HCT116 (cell line): ENCODE measurements at regions not wholly inside any gene's neighbourhood (a gene's known extent, or its start where the extent isn't known, plus 50 kb on each side); places are given as distances from the start of the nearest gene placed in this dataset.

ENCODE experiments used
- ATAC-seq: fragments of 200-7000 bp; cut with Tn5 transposase; 2 replicates; pipeline ENCODE4 v1.9.1; 2020; ENCODE audit warnings: mild to moderate bottlenecking, moderate library complexity
- BruUV-seq: library from RNA; stranded (reverse); fragments of 400-500 nt; replicated peaks from 2 replicates; lab custom pipeline; 2021; lab: Mats Ljungman, UMichigan
- CTCF ChIA-PET: fragments of 300-600 bp; sonication (Branson Sonifier 250); formaldehyde crosslinking; loops from one replicate; lab custom pipeline; 2021; ENCODE audit warnings: antibody characterized with exemption; lab: Charles Lee
- POLR2A ChIA-PET: fragments of 300-600, 350-600 bp; sonication (Branson Sonifier 250); formaldehyde crosslinking; loops from one replicate; lab custom pipeline; 2021; ENCODE audit warnings: antibody characterized with exemption; lab: Charles Lee
- RAD21 ChIA-PET, 2 experiments: fragments of 300-600 bp; sonication (Branson Sonifier 250); formaldehyde crosslinking; loops; one replicate each; lab custom pipeline; 2023; ENCODE audit warnings: low total read pairs in 2 of 2; ENCODE audit not compliant: uncharacterized antibody in 2 of 2, unreplicated experiment in 2 of 2, low non-redundant PET in 1 of 2; lab: Charles Lee
- DNase-seq: peaks from one replicate; pipeline ENCODE4 v3.0.0-alpha.2; 2010; ENCODE audit warnings: low read depth, low spot score
- H2AFZ ChIP-seq: fragments of 200-600 bp; shearing (Covaris generic), sonication (generic); 2 replicates; pipeline ENCODE4 v1.6.1; 2017; ENCODE audit warnings: low read depth, mixed run types, mixed read lengths, antibody characterized with exemption, low read length; ENCODE audit not compliant: poor library complexity, severe bottlenecking
- H3K27ac ChIP-seq: 2 replicates; pipeline ENCODE4 v1.5.1; 2012; ENCODE audit warnings: low read depth, low read length
- H3K27me3 ChIP-seq: fragments of 200-600 bp; sonication (generic); 2 replicates; pipeline ENCODE4 v1.6.1; 2016; ENCODE audit warnings: mixed run types, low read length, mixed read lengths; ENCODE audit not compliant: insufficient read depth
- H3K36me3 ChIP-seq, 2 experiments: fragments of 200-500 bp in 1 of 2; fragments of 200-600 bp in 1 of 2; sonication (Bioruptor generic) in 1 of 2; sonication (generic) in 1 of 2; 2 replicates each; pipeline versions ENCODE4 v1.5.1 to v1.6.1; 2014 to 2016; ENCODE audit warnings: low read length in 2 of 2, inconsistent platforms in 1 of 2, mixed read lengths in 1 of 2, mixed run types in 1 of 2; ENCODE audit not compliant: insufficient read depth in 2 of 2, control insufficient read depth in 1 of 2
- H3K4me1 ChIP-seq, 2 experiments: fragments of 200-600 bp in 1 of 2; sonication (generic) in 1 of 2; 2 replicates each; pipeline versions ENCODE4 v1.5.1 to v1.6.1; 2012 to 2017; ENCODE audit warnings: low read length in 2 of 2, inconsistent platforms in 1 of 2, mild to moderate bottlenecking in 1 of 2, mixed read lengths in 1 of 2, mixed run types in 1 of 2, moderate library complexity in 1 of 2; ENCODE audit not compliant: insufficient read depth in 2 of 2, control insufficient read depth in 1 of 2
- H3K4me2 ChIP-seq: fragments of 200-600 bp; sonication (generic); 2 replicates; pipeline ENCODE4 v1.6.1; 2017; ENCODE audit warnings: mixed run types, low read length, mixed read lengths
- H3K4me3 ChIP-seq, 2 experiments: fragments of 200-600 bp in 1 of 2; sonication (generic) in 1 of 2; replicated peaks in 1 of 2; 2 replicates each; pipeline ENCODE4 v1.5.1; 2011 to 2016; ENCODE audit warnings: low read length in 2 of 2, control low read depth in 1 of 2, low read depth in 1 of 2, mild to moderate bottlenecking in 1 of 2, mixed read lengths in 1 of 2, mixed run types in 1 of 2
- H3K79me2 ChIP-seq: fragments of 200-600 bp; sonication (generic); 2 replicates; pipeline ENCODE4 v1.6.1; 2017; ENCODE audit warnings: mild to moderate bottlenecking, mixed run types, low read length, moderate library complexity, mixed read lengths; ENCODE audit not compliant: insufficient read depth
- H3K9ac ChIP-seq: fragments of 200-600 bp; sonication (generic); 2 replicates; pipeline ENCODE4 v1.6.1; 2016; ENCODE audit warnings: low read length, mixed read lengths
- H3K9me2 ChIP-seq: fragments of 200-600 bp; sonication (generic), shearing (Covaris generic); 2 replicates; pipeline ENCODE4 v1.6.1; 2017; ENCODE audit warnings: mixed run types, mild to moderate bottlenecking, moderate library complexity; ENCODE audit not compliant: insufficient read depth
- H3K9me3 ChIP-seq, 2 experiments: fragments of 200-500 bp in 1 of 2; fragments of 200-600 bp in 1 of 2; sonication (Bioruptor generic) in 1 of 2; sonication (generic) in 1 of 2; 2 replicates each; pipeline ENCODE4 v1.6.1; 2014 to 2017; ENCODE audit warnings: low read length in 2 of 2, mixed read lengths in 2 of 2, inconsistent platforms in 1 of 2, low read depth in 1 of 2, mild to moderate bottlenecking in 1 of 2, mixed run types in 1 of 2, moderate library complexity in 1 of 2; ENCODE audit not compliant: control insufficient read depth in 1 of 2, insufficient read depth in 1 of 2
- H4K20me1 ChIP-seq: fragments of 200-600 bp; sonication (generic), shearing (Covaris generic); 2 replicates; pipeline ENCODE4 v1.6.1; 2017; ENCODE audit warnings: mixed run types, mild to moderate bottlenecking, moderate library complexity; ENCODE audit not compliant: insufficient read depth
- CBX3 ChIP-seq: IDR thresholded peaks from 2 replicates; pipeline ENCODE4 v1.6.1; 2012; ENCODE audit warnings: low read depth
- CEBPB ChIP-seq: IDR thresholded peaks from 2 replicates; pipeline ENCODE4 v1.6.1; 2012; ENCODE audit warnings: low read depth
- EGR1 ChIP-seq: IDR thresholded peaks from 2 replicates; pipeline ENCODE4 v1.6.1; 2012; ENCODE audit warnings: low read depth
- ELF1 ChIP-seq: IDR thresholded peaks from 2 replicates; pipeline ENCODE4 v1.6.1; 2012; ENCODE audit warnings: low read depth, borderline replicate concordance
- EZH2 ChIP-seq: fragments of 200-600 bp; sonication (generic); IDR thresholded peaks from 2 replicates; pipeline ENCODE4 v1.6.1; 2017; ENCODE audit warnings: antibody characterized with exemption, mixed run types
- EZH2phosphoT487 ChIP-seq: fragments of 200-600 bp; IDR thresholded peaks from 2 replicates; pipeline ENCODE4 v1.6.1; 2018; ENCODE audit warnings: antibody characterized with exemption, borderline replicate concordance
- JUND ChIP-seq: IDR thresholded peaks from 2 replicates; pipeline ENCODE4 v1.6.1; 2012
- POLR2A ChIP-seq: IDR thresholded peaks from 2 replicates; pipeline ENCODE4 v1.7.0; 2011; ENCODE audit warnings: borderline replicate concordance; ENCODE audit not compliant: insufficient read depth, insufficient read length; ENCODE audit errors: extremely low read depth
- POLR2AphosphoS5 ChIP-seq: IDR thresholded peaks from 2 replicates; pipeline ENCODE4 v1.6.1; 2011; ENCODE audit warnings: mild to moderate bottlenecking, low read depth, low read length, moderate library complexity
- RAD21 ChIP-seq: IDR thresholded peaks from 2 replicates; pipeline ENCODE4 v1.6.1; 2012; ENCODE audit warnings: low read depth, mild to moderate bottlenecking
- REST ChIP-seq: IDR thresholded peaks from 2 replicates; pipeline ENCODE4 v1.6.1; 2012; ENCODE audit warnings: low read depth
- SIN3A ChIP-seq: IDR thresholded peaks from 2 replicates; pipeline ENCODE4 v1.6.1; 2012; ENCODE audit warnings: low read depth
- SRF ChIP-seq: IDR thresholded peaks from 2 replicates; pipeline ENCODE4 v1.6.1; 2012; ENCODE audit warnings: low read depth
- ZFX ChIP-seq: fragments of 450-650 bp; IDR thresholded peaks from 2 replicates; pipeline ENCODE4 v1.6.1; 2017
- ZNF274 ChIP-seq: fragments of 200-500 bp; sonication (Bioruptor generic); IDR thresholded peaks from 2 replicates; pipeline ENCODE4 v1.6.1; 2014; ENCODE audit warnings: mild to moderate bottlenecking, low read depth, low read length, inconsistent platforms
- intact Hi-C: fragments of 100-400 bp; cut with micrococcal nuclease; formaldehyde crosslinking; loops from 2 replicates; pipeline ENCODE4 v1.10.0; 2022
- TF ChIP-seq, protein P1 (sequence below): IDR thresholded peaks from 2 replicates; pipeline ENCODE4 v1.6.1; 2012
- TF ChIP-seq, protein P2 (sequence below): IDR thresholded peaks from 2 replicates; pipeline ENCODE4 v1.6.1; 2011; ENCODE audit warnings: mild to moderate bottlenecking, low read length, moderate library complexity; ENCODE audit not compliant: insufficient replicate concordance; ENCODE audit errors: extremely low read depth
- TF ChIP-seq, protein P3 (sequence below): IDR thresholded peaks from 2 replicates; pipeline ENCODE4 v1.6.1; 2012

- no peak overlapping the region for H3K9ac ChIP-seq
- RAD21 ChIA-PET, result no interaction called here
- no peak for DNase-seq
- no peaks in the 10 kb centered on the region for H3K27me3 ChIP-seq
- BruUV-seq, result no TSS peak
- TF ChIP-seq ZNF274 (no peak), POLR2AphosphoS5 (no peak), JUND (no peak), ELF1 (no peak), ZFX (no peak), SIN3A (no peak), SRF (no peak), EGR1 (no peak), EZH2 (no peak), CEBPB (no peak), POLR2A (no peak), EZH2phosphoT487 (no peak), CBX3 (no peak), RAD21 (no peak), REST (no peak)
- TF ChIP-seq, protein P1, sequence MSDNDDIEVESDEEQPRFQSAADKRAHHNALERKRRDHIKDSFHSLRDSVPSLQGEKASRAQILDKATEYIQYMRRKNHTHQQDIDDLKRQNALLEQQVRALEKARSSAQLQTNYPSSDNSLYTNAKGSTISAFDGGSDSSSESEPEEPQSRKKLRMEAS, result no peak
- TF ChIP-seq, protein P2, sequence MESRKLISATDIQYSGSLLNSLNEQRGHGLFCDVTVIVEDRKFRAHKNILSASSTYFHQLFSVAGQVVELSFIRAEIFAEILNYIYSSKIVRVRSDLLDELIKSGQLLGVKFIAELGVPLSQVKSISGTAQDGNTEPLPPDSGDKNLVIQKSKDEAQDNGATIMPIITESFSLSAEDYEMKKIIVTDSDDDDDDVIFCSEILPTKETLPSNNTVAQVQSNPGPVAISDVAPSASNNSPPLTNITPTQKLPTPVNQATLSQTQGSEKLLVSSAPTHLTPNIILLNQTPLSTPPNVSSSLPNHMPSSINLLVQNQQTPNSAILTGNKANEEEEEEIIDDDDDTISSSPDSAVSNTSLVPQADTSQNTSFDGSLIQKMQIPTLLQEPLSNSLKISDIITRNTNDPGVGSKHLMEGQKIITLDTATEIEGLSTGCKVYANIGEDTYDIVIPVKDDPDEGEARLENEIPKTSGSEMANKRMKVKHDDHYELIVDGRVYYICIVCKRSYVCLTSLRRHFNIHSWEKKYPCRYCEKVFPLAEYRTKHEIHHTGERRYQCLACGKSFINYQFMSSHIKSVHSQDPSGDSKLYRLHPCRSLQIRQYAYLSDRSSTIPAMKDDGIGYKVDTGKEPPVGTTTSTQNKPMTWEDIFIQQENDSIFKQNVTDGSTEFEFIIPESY, result no peak
- TF ChIP-seq, protein P3, sequence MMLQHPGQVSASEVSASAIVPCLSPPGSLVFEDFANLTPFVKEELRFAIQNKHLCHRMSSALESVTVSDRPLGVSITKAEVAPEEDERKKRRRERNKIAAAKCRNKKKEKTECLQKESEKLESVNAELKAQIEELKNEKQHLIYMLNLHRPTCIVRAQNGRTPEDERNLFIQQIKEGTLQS, result no peak
- TF ChIP-seq, all 23 proteins: peak for 0
- H3K36me3 ChIP-seq, result no peaks in the 10 kb centered on the region
- H3K4me1 ChIP-seq, result no peaks in the 10 kb centered on the region; a peak in 1 of 4 replicates
- no peaks in the 10 kb centered on the region for H3K9me3 ChIP-seq
- no peaks in the 10 kb centered on the region for H3K9me2 ChIP-seq
- ChIA-PET POLR2A (no interaction called here), CTCF (no interaction called here)
- no peak overlapping the region for H3K4me3 ChIP-seq
- intact Hi-C loops, result no loop called here
- no peaks in the 10 kb centered on the region for H4K20me1 ChIP-seq
- no peak overlapping the region for H2AFZ ChIP-seq
- ATAC-seq, result no peak
- H3K4me2 ChIP-seq, result no peak overlapping the region
- no peak overlapping the region for H3K27ac ChIP-seq
- H3K79me2 ChIP-seq, result no peaks in the 10 kb centered on the region
These were observed 77.6 kb upstream of the ZBTB20 start for GRCh38 chr3:115224687-115225086.
